Calu3 (cell line): ENCODE measurements at regions not wholly inside any gene's neighbourhood (a gene's known extent, or its start where the extent isn't known, plus 50 kb on each side); places are given as distances from the start of the nearest gene placed in this dataset.

Experiments
- BruUV-seq: library from RNA; stranded (reverse); fragments of 400-500 nt; replicated peaks from 2 replicates; lab custom pipeline; 2021; lab: Mats Ljungman, UMichigan
- CTCF ChIA-PET: fragments of 300-600 bp; sonication (Branson Sonifier 250); formaldehyde crosslinking; loops from one replicate; lab custom pipeline; 2022; ENCODE audit warnings: antibody characterized with exemption; lab: Charles Lee
- DNase-seq: peaks from one replicate; pipeline ENCODE4 v3.0.0; 2022
- H3K27ac Mint-ChIP-seq: one replicate; pipeline ENCODE4 v1.8.0; 2022; ENCODE audit warnings: mixed read lengths; ENCODE audit not compliant: unreplicated experiment
- H3K27me3 Mint-ChIP-seq: one replicate; pipeline ENCODE4 v1.8.0; 2022; ENCODE audit warnings: mixed read lengths; ENCODE audit not compliant: unreplicated experiment
- H3K36me3 Mint-ChIP-seq: one replicate; pipeline ENCODE4 v1.8.0; 2022; ENCODE audit warnings: mild to moderate bottlenecking, moderate library complexity, mixed read lengths; ENCODE audit not compliant: insufficient read depth, unreplicated experiment
- H3K4me1 Mint-ChIP-seq: one replicate; pipeline ENCODE4 v1.8.0; 2022; ENCODE audit warnings: mild to moderate bottlenecking, low read depth, mixed read lengths; ENCODE audit not compliant: unreplicated experiment
- H3K4me3 Mint-ChIP-seq: one replicate; pipeline ENCODE4 v1.8.0; 2022; ENCODE audit warnings: mild to moderate bottlenecking, low read depth, moderate library complexity, mixed read lengths; ENCODE audit not compliant: unreplicated experiment
- H3K9me3 Mint-ChIP-seq: one replicate; pipeline ENCODE4 v1.8.0; 2022; ENCODE audit warnings: low read depth, mixed read lengths; ENCODE audit not compliant: unreplicated experiment
- CTCF ChIP-seq: fragments of 200-600 bp; IDR thresholded peaks from one replicate; pipeline ENCODE4 v1.8.0; 2022; ENCODE audit warnings: antibody characterized with exemption; ENCODE audit not compliant: unreplicated experiment
- intact Hi-C: fragments of 100-400 bp; cut with micrococcal nuclease; formaldehyde crosslinking; loops from one replicate; pipeline ENCODE4 v1.10.0; 2022; ENCODE audit not compliant: unreplicated experiment

GRCh38 chr9:107389617-107390071, 99.9 kb downstream of the KLF4 start:
- Mint-ChIP-seq H3K27me3 (peaks cover 27% of the 10 kb centered on the region), H3K36me3 (no peaks in the 10 kb centered on the region), H3K4me3 (no peak overlapping the region), H3K27ac (no peak overlapping the region), H3K4me1 (peaks cover 10% of the 10 kb centered on the region), H3K9me3 (no peaks in the 10 kb centered on the region)
- DNase-seq = peak; percentile 2
- BruUV-seq = no TSS peak
- CTCF ChIA-PET = no interaction called here
- intact Hi-C loops = no loop called here
- TF ChIP-seq CTCF = no peak

- Mint-ChIP-seq H3K9me3 (no peaks in the 10 kb centered on the region), H3K27ac (no peak overlapping the region), H3K4me3 (no peak overlapping the region), H3K27me3 (peaks cover 35% of the 10 kb centered on the region), H3K4me1 (peaks cover 10% of the 10 kb centered on the region), H3K36me3 (no peaks in the 10 kb centered on the region)
- intact Hi-C loops = no loop called here
- no TSS peak for BruUV-seq
- no peak for TF ChIP-seq CTCF
- no peak for DNase-seq
- CTCF ChIA-PET = interaction anchor here (0.6 kb wide), 1 partner anchor 18 kb away, joined by 3 read pairs; no protein-coding TSS in a partner anchor
Measured at GRCh38 chr9:107388890-107389289, 100.7 kb downstream of the KLF4 start.

- CTCF ChIA-PET = interaction anchor here (0.5 kb wide), 1 partner anchor 219 kb away, joined by 4 read pairs; no protein-coding TSS in a partner anchor
- intact Hi-C loops = no loop called here
- Mint-ChIP-seq H3K27me3 (peaks cover 29% of the 10 kb centered on the region), H3K27ac (no peak overlapping the region), H3K4me3 (no peak overlapping the region), H3K4me1 (peaks cover 10% of the 10 kb centered on the region), H3K9me3 (no peaks in the 10 kb centered on the region), H3K36me3 (no peaks in the 10 kb centered on the region)
- DNase-seq = no peak
- no TSS peak for BruUV-seq
- TF ChIP-seq CTCF = no peak
Measured at GRCh38 chr9:107387409-107387808, 102.2 kb downstream of the KLF4 start.

- Mint-ChIP-seq H3K27ac (no peak overlapping the region), H3K27me3 (peaks cover 26% of the 10 kb centered on the region), H3K9me3 (no peaks in the 10 kb centered on the region), H3K36me3 (no peaks in the 10 kb centered on the region), H3K4me3 (no peak overlapping the region), H3K4me1 (peaks cover 10% of the 10 kb centered on the region)
- CTCF ChIA-PET = no interaction called here
- intact Hi-C loops = no loop called here
- TF ChIP-seq CTCF = no peak
- no peak for DNase-seq
- BruUV-seq = no TSS peak
Measured at GRCh38 chr9:107386396-107386795, 103.2 kb downstream of the KLF4 start.
